Activated CD8-positive, alpha-beta T cell treated with anti-CD3 and anti-CD28 coated beads, Interleukin-2, amount 10 ng/mL, durations not matched to agents 7 days and 5 days (primary cell): ENCODE measurements at regions not wholly inside any gene's neighbourhood (a gene's known extent, or its start where the extent isn't known, plus 50 kb on each side); places are given as distances from the start of the nearest gene placed in this dataset.

ENCODE experiments used
- ATAC-seq: fragments of 150-1000 bp; cut with Tn5 transposase; one replicate; pipeline ENCODE4 v1.10.0; 2021; ENCODE audit warnings: moderate library complexity
- CTCF ChIA-PET: fragments of 350-600 bp; sonication (Branson Sonifier 250); formaldehyde crosslinking; loops from one replicate; lab custom pipeline; 2021; ENCODE audit warnings: antibody characterized with exemption; lab: Charles Lee
- POLR2A ChIA-PET: fragments of 350-600 bp; sonication (Branson Sonifier 250); formaldehyde crosslinking; loops from one replicate; lab custom pipeline; 2021; ENCODE audit warnings: antibody characterized with exemption; lab: Charles Lee
- DNase-seq: peaks from one replicate; pipeline ENCODE4 v3.0.0-alpha.2; 2020
- H3K27ac Mint-ChIP-seq: one replicate; pipeline ENCODE4 v1.8.0; 2021; ENCODE audit warnings: mild to moderate bottlenecking, mixed read lengths
- H3K27me3 Mint-ChIP-seq: one replicate; pipeline ENCODE4 v1.8.0; 2021; ENCODE audit warnings: low read depth, mixed read lengths
- H3K36me3 Mint-ChIP-seq: one replicate; pipeline ENCODE4 v1.8.0; 2021; ENCODE audit warnings: low read depth, mixed read lengths
- H3K4me1 Mint-ChIP-seq: one replicate; pipeline ENCODE4 v1.8.0; 2021; ENCODE audit warnings: low read depth, mixed read lengths
- H3K4me3 Mint-ChIP-seq: one replicate; pipeline ENCODE4 v1.8.0; 2021; ENCODE audit warnings: mild to moderate bottlenecking, mixed read lengths
- H3K9me3 Mint-ChIP-seq: one replicate; pipeline ENCODE4 v1.8.0; 2022; ENCODE audit warnings: mixed read lengths; ENCODE audit not compliant: insufficient read depth

DNA sequence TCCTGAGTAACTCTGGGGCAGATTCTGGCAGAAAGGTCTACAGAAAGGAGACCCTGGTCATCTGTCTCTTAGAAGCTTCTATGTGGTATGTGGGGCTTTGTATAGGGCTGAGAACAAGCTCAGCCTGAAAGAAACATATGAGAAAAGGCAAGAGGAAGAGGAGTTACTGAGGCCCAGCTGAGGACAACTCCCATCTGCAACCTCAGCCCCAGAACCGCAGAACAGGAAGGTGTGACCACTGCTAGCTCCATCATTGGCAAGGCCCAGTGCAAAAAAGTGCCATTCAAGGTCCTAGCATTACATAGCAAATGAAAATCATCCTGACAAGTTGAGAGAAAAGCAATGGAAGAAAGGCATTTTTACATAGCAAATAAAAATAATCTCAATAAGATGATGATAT lies 503.8 kb downstream of the NPHP4 start:
- ChIA-PET POLR2A (interaction anchor here (0.7 kb wide), 1 partner anchor 1311 kb away, joined by 3 read pairs; no protein-coding TSS in a partner anchor), CTCF (interaction anchor here (3.8 kb wide), 1 partner anchor 21 kb away, joined by 11 read pairs; no protein-coding TSS in a partner anchor)
- no peak overlapping the region for H3K4me3 Mint-ChIP-seq
- H3K27me3 Mint-ChIP-seq, result peaks cover 4% of the 10 kb centered on the region
- H3K9me3 Mint-ChIP-seq, result no peaks in the 10 kb centered on the region
- H3K27ac Mint-ChIP-seq, result no peak overlapping the region
- ATAC-seq (no peak), DNase-seq (peak; percentile 24)
- H3K36me3 Mint-ChIP-seq, result no peaks in the 10 kb centered on the region
- H3K4me1 Mint-ChIP-seq, result no peaks in the 10 kb centered on the region

- CTCF ChIA-PET, result no interaction called here
- Mint-ChIP-seq H3K4me3 (no peak overlapping the region), H3K4me1 (peaks cover 4% of the 10 kb centered on the region), H3K36me3 (no peaks in the 10 kb centered on the region), H3K27ac (no peak overlapping the region), H3K27me3 (peaks cover 4% of the 10 kb centered on the region), H3K9me3 (no peaks in the 10 kb centered on the region)
- DNase-seq, result no peak
- no peak for ATAC-seq
- POLR2A ChIA-PET, result no interaction called here
Observed at GRCh38 chr1:5485968-5486696, 506.1 kb downstream of the NPHP4 start.

DNA sequence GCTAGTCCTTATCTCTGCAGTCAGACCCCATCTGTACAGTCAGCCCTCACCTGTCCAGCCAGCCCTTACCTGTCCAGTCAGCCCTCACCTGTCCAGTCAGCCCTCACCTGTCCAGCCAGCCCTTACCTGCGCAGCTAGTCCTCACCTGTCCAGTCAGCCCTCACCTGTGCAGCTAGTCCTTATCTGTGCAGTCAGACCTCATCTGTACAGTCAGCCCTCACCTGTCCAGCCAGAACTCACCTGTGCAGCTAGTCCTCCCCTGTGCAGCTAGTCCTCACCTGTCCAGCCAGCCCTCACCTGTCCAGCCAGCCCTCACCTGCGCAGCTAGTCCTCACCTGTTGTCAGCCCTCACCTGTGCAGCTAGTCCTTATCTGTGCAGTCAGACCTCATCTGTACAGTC lies 506.8 kb downstream of the NPHP4 start:
- CTCF ChIA-PET, result no interaction called here
- Mint-ChIP-seq H3K9me3 (no peaks in the 10 kb centered on the region), H3K4me3 (no peak overlapping the region), H3K27me3 (peaks cover 4% of the 10 kb centered on the region), H3K4me1 (peaks cover 4% of the 10 kb centered on the region), H3K36me3 (no peaks in the 10 kb centered on the region), H3K27ac (peak overlapping the region; percentile 16)
- POLR2A ChIA-PET, result interaction anchor here (0.7 kb wide), 1 partner anchor 631 kb away, joined by 4 read pairs; no protein-coding TSS in a partner anchor
- ATAC-seq (no peak), DNase-seq (no peak)

DNA sequence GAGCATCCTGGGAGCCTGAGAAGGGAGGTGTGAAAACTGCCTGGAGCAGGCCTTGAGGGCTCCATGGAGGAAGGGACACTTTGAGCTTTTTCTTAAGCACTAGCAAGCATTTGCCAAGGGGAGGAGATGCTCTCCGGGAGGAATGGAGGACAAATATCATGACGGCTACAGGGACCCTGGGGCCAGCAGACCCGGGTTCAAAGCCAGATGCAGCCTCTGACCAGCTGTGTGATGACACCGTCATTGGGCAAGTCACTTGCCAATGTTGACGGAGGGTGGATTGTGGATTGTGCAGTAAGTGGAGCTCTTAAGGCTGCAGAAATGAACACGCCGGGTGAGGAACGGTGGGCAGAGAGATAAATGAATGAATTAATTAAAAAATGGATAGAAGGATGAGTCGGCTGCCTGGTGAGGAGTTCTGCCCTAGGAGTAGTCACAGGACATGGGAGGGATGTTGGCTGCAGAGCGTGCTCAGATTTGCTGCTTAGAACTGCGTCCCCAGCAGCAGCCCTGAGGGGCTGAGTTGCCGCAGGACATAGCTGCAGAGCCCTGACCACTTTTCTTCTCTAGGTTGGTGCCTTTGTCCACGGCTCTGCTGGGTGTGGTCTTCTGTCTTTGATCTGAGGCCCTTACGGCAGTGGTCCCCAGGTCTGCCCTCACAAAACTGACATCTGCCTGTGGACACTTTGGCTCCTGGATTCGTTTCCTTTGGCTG lies 507.6 kb downstream of the NPHP4 start:
- Mint-ChIP-seq H3K4me1 (peaks cover 4% of the 10 kb centered on the region), H3K36me3 (no peaks in the 10 kb centered on the region), H3K4me3 (no peak overlapping the region), H3K9me3 (no peaks in the 10 kb centered on the region), H3K27me3 (peaks cover under 1% of the 10 kb centered on the region), H3K27ac (no peak overlapping the region)
- CTCF ChIA-PET, result no interaction called here
- ATAC-seq, result no peak
- DNase-seq, result no peak
- POLR2A ChIA-PET, result interaction anchor here (0.7 kb wide), 1 partner anchor 630 kb away, joined by 4 read pairs; no protein-coding TSS in a partner anchor

DNA sequence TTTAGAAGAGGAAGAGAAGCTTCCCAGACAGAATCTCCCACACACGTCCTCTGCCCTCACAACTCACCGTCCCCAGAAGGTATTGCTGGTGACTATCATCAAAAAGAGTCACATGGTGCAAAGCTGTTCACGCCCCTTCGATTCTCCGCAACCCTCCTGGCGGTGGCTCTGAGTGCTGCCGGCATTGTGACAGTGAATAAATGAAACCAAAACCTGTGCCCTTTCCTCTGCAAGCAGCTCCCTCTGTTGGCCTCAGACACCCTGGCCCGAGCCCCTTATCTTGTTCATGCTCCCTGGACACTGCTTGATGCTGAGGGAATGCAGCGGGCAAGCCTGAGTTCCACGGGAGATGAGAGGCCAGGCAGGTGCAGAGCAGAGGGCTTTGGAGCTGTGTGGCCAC lies 510.3 kb downstream of the NPHP4 start:
- H3K4me1 Mint-ChIP-seq, result peaks cover 4% of the 10 kb centered on the region
- no peaks in the 10 kb centered on the region for H3K27me3 Mint-ChIP-seq
- H3K36me3 Mint-ChIP-seq, result no peaks in the 10 kb centered on the region
- POLR2A ChIA-PET, result no interaction called here
- CTCF ChIA-PET, result no interaction called here
- ATAC-seq (peak; percentile 47), DNase-seq (peak; percentile 56)
- H3K9me3 Mint-ChIP-seq, result no peaks in the 10 kb centered on the region
- H3K4me3 Mint-ChIP-seq, result no peak overlapping the region
- no peak overlapping the region for H3K27ac Mint-ChIP-seq

DNA sequence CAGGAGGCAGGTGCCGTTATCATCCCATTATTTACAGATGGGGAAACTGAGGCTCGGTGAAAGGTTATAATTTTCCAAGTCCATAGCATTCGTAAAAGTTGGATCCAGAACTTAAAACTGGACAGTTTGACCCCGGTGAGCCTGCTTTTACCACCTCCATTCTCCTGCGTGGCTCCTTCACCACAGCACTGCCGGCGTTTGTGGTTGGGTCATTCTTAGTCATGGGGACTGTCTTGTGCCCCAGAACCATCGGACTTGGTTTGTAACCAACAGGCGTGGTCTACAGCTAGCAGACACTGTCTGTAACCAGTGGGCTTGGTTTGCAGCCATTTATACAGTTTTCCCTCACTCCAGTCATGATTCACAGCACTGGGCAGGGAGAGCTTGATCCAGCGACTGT lies 511.3 kb downstream of the NPHP4 start:
- ChIA-PET CTCF (no interaction called here), POLR2A (no interaction called here)
- DNase-seq, result no peak
- Mint-ChIP-seq H3K4me3 (no peak overlapping the region), H3K27ac (no peak overlapping the region), H3K9me3 (no peaks in the 10 kb centered on the region), H3K36me3 (no peaks in the 10 kb centered on the region), H3K4me1 (peaks cover 4% of the 10 kb centered on the region), H3K27me3 (no peaks in the 10 kb centered on the region)
- ATAC-seq, result no peak

GRCh38 chr1:5479876-5480646 lies 512.2 kb downstream of the NPHP4 start:
- H3K4me1 Mint-ChIP-seq, result peaks cover 4% of the 10 kb centered on the region
- no peak for DNase-seq
- H3K4me3 Mint-ChIP-seq, result no peak overlapping the region
- CTCF ChIA-PET, result no interaction called here
- H3K36me3 Mint-ChIP-seq, result no peaks in the 10 kb centered on the region
- no peak for ATAC-seq
- no peaks in the 10 kb centered on the region for H3K9me3 Mint-ChIP-seq
- no peak overlapping the region for H3K27ac Mint-ChIP-seq
- no peaks in the 10 kb centered on the region for H3K27me3 Mint-ChIP-seq
- POLR2A ChIA-PET, result no interaction called here

- ATAC-seq, result no peak
- Mint-ChIP-seq H3K4me3 (no peak overlapping the region), H3K9me3 (no peaks in the 10 kb centered on the region), H3K27me3 (no peaks in the 10 kb centered on the region), H3K4me1 (peaks cover 4% of the 10 kb centered on the region), H3K36me3 (no peaks in the 10 kb centered on the region), H3K27ac (no peak overlapping the region)
- no peak for DNase-seq
- ChIA-PET POLR2A (no interaction called here), CTCF (no interaction called here)
Observed at GRCh38 chr1:5478961-5479360, 513.3 kb downstream of the NPHP4 start.

GRCh38 chr1:5478156-5478695 lies 514.0 kb downstream of the NPHP4 start:
- Mint-ChIP-seq H3K4me1 (peaks cover 4% of the 10 kb centered on the region), H3K36me3 (no peaks in the 10 kb centered on the region), H3K4me3 (no peak overlapping the region), H3K27ac (no peak overlapping the region), H3K27me3 (no peaks in the 10 kb centered on the region), H3K9me3 (no peaks in the 10 kb centered on the region)
- ATAC-seq (no peak), DNase-seq (no peak)
- POLR2A ChIA-PET, result no interaction called here
- CTCF ChIA-PET, result no interaction called here

GRCh38 chr1:5477716-5478115 lies 514.5 kb downstream of the NPHP4 start:
- ATAC-seq (no peak), DNase-seq (no peak)
- ChIA-PET POLR2A (no interaction called here), CTCF (no interaction called here)
- H3K9me3 Mint-ChIP-seq, result no peaks in the 10 kb centered on the region
- peaks cover 4% of the 10 kb centered on the region for H3K4me1 Mint-ChIP-seq
- H3K27ac Mint-ChIP-seq, result no peak overlapping the region
- no peaks in the 10 kb centered on the region for H3K27me3 Mint-ChIP-seq
- no peak overlapping the region for H3K4me3 Mint-ChIP-seq
- no peaks in the 10 kb centered on the region for H3K36me3 Mint-ChIP-seq

DNA sequence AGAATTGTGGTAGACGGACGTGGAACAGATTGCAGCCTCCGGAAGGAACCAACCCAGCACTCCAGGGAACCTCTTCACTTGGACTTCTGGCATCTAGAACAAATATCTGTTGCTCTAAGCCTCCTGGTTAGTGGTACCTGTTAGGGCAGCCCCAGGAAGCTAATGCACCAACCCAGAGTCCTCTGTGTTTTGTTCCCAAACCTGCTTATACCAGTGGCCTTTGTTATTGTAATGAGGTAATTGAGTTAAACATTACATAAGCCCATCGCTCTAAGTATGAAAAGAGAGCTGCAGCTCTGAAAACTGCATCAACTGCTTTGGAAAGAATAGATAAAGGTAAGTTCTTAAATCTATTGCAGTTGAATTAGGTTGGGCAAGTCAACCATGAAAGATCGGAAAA lies 516.7 kb downstream of the NPHP4 start:
- ATAC-seq, result no peak
- POLR2A ChIA-PET, result no interaction called here
- H3K4me3 Mint-ChIP-seq, result no peak overlapping the region
- no peaks in the 10 kb centered on the region for H3K36me3 Mint-ChIP-seq
- DNase-seq, result no peak
- H3K4me1 Mint-ChIP-seq, result no peaks in the 10 kb centered on the region
- H3K27me3 Mint-ChIP-seq, result peaks cover 3% of the 10 kb centered on the region
- no peak overlapping the region for H3K27ac Mint-ChIP-seq
- CTCF ChIA-PET, result no interaction called here
- H3K9me3 Mint-ChIP-seq, result no peaks in the 10 kb centered on the region
